ENCODE measurements at regions not wholly inside any gene's neighbourhood (a gene's known extent, or its start where the extent isn't known, plus 50 kb on each side); places are given as distances from the start of the nearest gene placed in this dataset.
"Not testable (repeated sequence)": the region's sequence is repeated elsewhere in the genome, so short reads cannot be mapped to it uniquely, and the experiment has no call there.

DNA sequence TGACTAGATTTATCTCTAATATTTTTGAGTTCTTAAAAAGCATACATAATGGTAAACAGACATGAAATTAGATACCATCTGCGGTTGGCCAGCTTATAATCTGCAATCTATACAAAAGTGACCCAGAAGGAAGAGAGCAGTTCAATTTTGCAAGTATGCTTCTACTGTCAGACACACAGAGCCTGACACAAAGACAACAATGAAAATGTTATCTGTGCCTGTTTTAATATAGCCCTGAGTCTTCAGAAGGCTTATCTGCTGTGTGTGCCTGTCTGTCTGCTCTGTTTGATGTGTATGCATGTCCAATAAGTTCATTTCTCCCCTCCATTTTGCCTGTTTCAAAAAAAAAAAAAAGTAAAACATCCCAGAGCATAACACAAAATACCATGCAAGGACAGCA, 73.3 kb upstream of the FHIP2A start:
- DNase-seq (ENCODE audit: low spot score in 2 of 2): no peak
- in situ Hi-C loops (cut with MboI; ENCODE audit: low sequenced_read_pairs): no loop called here
- H3K4me3 ChIP-seq: no peak overlapping the region

DNA sequence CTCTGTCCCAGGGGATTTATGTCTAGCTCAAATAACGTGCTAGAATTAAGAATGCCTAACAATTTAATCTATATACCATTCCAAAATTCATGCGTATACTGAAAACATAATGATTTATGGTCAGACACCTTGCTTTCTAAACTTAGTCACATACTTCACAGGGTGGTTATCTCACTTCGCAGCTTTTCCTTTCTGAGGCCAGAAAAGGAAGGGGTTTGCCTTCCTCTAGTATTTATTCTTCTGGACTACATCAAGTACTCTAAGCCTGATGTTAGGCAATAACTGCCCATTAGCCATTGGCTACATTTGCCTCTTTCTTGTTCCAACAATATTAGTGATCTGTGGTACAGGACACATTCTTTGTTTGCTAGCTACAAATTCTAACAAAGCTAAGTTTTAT, 72.6 kb upstream of the FHIP2A start:
- Histone ChIP-seq H3K27me3 (ENCODE audit: low read depth) (peaks cover 20% of the 10 kb centered on the region), H3K4me3 (no peak overlapping the region), H3K4me1 (no peaks in the 10 kb centered on the region), H3K36me3 (replicated peaks) (no peaks in the 10 kb centered on the region), H3K9me3 (no peaks in the 10 kb centered on the region)
- in situ Hi-C loops (cut with MboI; ENCODE audit: low sequenced_read_pairs): no loop called here
- no peak for DNase-seq (ENCODE audit: low spot score in 2 of 2)

More for the DNA sequence above, 73.3 kb upstream of the FHIP2A start:
- H3K36me3 ChIP-seq (replicated peaks): no peaks in the 10 kb centered on the region
- peaks cover 18% of the 10 kb centered on the region for H3K27me3 ChIP-seq (ENCODE audit: low read depth)
- H3K9me3 ChIP-seq: no peaks in the 10 kb centered on the region
- H3K4me1 ChIP-seq: no peaks in the 10 kb centered on the region

DNA sequence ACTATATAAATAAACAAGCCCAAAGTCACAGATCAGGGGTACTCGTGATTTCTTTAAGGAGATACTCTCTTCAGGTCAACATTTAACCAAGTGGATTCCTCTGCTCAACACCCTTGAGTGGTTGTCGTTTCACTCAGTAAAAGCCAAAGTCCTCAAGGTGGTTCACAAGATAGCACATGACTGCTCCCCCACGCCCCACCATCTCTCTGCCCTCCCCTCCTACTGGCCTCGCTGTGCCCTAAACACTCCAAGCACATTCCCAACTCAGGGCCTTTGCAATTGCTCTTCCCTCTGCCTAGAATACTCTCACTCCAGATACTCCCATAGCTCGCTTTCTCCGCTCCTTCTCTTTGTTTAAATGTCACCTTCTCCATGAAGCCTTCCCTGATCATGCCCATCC, 72.1 kb upstream of the FHIP2A start:
- peaks cover 21% of the 10 kb centered on the region for H3K27me3 ChIP-seq (ENCODE audit: low read depth)
- no peak overlapping the region for H3K4me3 ChIP-seq
- H3K4me1 ChIP-seq: no peaks in the 10 kb centered on the region
- no peak for DNase-seq (ENCODE audit: low spot score in 2 of 2)
- H3K36me3 ChIP-seq (replicated peaks): no peaks in the 10 kb centered on the region
- no peaks in the 10 kb centered on the region for H3K9me3 ChIP-seq
- in situ Hi-C loops (cut with MboI; ENCODE audit: low sequenced_read_pairs): no loop called here

GRCh38 chr10:114751856-114752255, 69.7 kb upstream of the FHIP2A start:
- no peaks in the 10 kb centered on the region for H3K36me3 ChIP-seq (replicated peaks)
- DNase-seq (ENCODE audit: low spot score in 2 of 2): no peak
- H3K9me3 ChIP-seq: no peaks in the 10 kb centered on the region
- H3K4me1 ChIP-seq: no peaks in the 10 kb centered on the region
- in situ Hi-C loops (cut with MboI; ENCODE audit: low sequenced_read_pairs): no loop called here
- no peak overlapping the region for H3K4me3 ChIP-seq
- peaks cover 21% of the 10 kb centered on the region for H3K27me3 ChIP-seq (ENCODE audit: low read depth)

GRCh38 chr10:114752570-114752969, 69.0 kb upstream of the FHIP2A start:
- H3K4me1 ChIP-seq; H3K36me3 ChIP-seq (replicated peaks); H3K4me3 ChIP-seq; DNase-seq (ENCODE audit: low spot score in 2 of 2); H3K9me3 ChIP-seq; in situ Hi-C loops (cut with MboI; ENCODE audit: low sequenced_read_pairs): not testable (repeated sequence)
- peaks cover 21% of the 10 kb centered on the region for H3K27me3 ChIP-seq (ENCODE audit: low read depth)

DNA sequence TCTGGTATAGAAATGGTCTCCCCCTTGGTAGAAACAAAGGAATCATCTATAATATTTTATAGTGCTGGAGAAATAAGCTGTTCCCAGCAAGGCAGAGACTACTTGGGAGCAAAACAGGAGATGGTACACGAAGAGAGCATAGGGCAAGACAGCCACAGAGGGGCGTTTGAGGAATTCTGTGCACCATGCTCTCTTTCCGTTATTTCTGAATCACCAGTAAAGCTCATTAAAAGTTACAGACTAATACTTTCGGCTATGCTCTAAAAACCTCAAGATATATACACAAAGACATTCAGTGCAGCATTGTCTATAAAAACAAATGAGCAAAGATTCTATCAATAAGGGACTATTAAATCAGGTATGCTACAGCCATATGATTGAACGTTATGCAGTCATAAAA, 68.5 kb upstream of the FHIP2A start:
- Histone ChIP-seq H3K9me3 (no peaks in the 10 kb centered on the region), H3K27me3 (ENCODE audit: low read depth) (peaks cover 23% of the 10 kb centered on the region), H3K36me3 (replicated peaks) (no peaks in the 10 kb centered on the region), H3K4me1 (no peaks in the 10 kb centered on the region), H3K4me3 (no peak overlapping the region)
- no peak for DNase-seq (ENCODE audit: low spot score in 2 of 2)
- in situ Hi-C loops (cut with MboI; ENCODE audit: low sequenced_read_pairs): no loop called here

DNA sequence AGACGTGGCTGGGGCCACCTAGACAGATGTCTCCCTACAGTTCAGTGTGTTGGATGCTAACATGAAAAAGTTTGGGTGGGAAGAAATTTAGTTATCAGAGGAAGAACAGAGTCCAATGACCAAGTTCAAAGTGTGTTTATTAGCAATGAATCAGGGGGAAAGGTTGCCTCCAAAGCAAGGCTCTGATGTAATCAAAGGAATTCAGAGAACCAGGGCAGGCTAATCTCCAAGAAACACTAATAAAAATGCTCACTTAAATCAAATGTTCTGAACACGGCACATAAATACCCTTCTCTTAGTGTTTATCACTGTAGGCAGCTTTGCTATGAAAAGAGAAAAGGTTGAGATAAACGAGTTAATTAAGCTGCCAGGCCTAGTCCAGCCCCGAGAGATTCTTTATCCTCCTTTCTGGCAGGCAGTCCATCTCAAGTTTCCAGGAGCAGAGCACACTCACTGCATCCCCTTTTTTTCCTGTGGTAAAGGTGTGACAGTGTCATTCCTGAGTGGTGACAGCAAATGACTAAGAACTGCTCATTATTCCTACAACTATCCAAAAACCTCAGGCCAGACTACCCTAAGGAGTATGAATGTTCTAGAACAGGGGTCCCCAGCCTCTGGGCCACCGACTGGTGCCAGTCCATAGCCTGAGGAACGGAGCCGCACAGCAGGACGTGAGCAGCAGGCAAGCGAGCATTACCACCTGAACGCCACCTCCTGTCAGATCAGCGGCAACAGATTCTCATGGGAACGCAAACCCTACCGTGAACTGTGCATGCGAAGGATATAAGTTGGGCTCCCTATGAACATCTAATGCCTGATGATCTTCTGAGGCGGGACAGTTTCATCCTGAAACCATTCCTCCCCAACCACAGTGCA, 66.9 kb upstream of the FHIP2A start:
- H3K4me3 ChIP-seq: no peak overlapping the region
- in situ Hi-C loops (cut with MboI; ENCODE audit: low sequenced_read_pairs): no loop called here
- no peak for DNase-seq (ENCODE audit: low spot score in 2 of 2)

DNA sequence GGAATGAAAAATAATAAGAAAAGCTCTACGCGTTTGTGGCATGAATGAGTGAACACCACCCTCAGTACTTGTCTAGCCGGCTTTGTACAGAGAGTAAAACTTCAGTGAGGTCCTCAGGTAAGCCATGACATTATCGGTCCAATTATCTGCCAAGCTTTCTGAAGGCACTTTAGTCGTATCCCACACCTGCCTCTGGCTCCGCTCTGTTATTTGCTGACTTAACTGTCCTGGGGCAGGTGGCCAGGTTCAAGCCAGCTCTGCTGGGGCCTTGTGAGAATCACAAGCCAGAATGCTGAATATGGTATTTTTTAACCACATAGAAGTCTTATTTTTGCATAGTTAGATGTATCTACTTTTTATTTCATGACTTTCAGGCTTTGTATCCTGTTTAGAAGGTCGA, 66.0 kb upstream of the FHIP2A start:
- Histone ChIP-seq H3K36me3 (replicated peaks) (no peaks in the 10 kb centered on the region), H3K9me3 (no peaks in the 10 kb centered on the region), H3K4me1 (no peaks in the 10 kb centered on the region), H3K4me3 (no peak overlapping the region), H3K27me3 (ENCODE audit: low read depth) (peaks cover 34% of the 10 kb centered on the region)
- in situ Hi-C loops (cut with MboI; ENCODE audit: low sequenced_read_pairs): no loop called here
- DNase-seq (ENCODE audit: low spot score in 2 of 2): no peak

More for the DNA sequence above, 66.9 kb upstream of the FHIP2A start:
- no peaks in the 10 kb centered on the region for H3K36me3 ChIP-seq (replicated peaks)
- H3K9me3 ChIP-seq: no peaks in the 10 kb centered on the region
- no peaks in the 10 kb centered on the region for H3K4me1 ChIP-seq
- H3K27me3 ChIP-seq (ENCODE audit: low read depth): peaks cover 32% of the 10 kb centered on the region

- no peaks in the 10 kb centered on the region for H3K36me3 ChIP-seq (replicated peaks)
- H3K27me3 ChIP-seq (ENCODE audit: low read depth): peaks cover 31% of the 10 kb centered on the region
- H3K4me1 ChIP-seq: no peaks in the 10 kb centered on the region
- no peak overlapping the region for H3K4me3 ChIP-seq
- in situ Hi-C loops (cut with MboI; ENCODE audit: low sequenced_read_pairs): no loop called here
- H3K9me3 ChIP-seq: no peaks in the 10 kb centered on the region
- DNase-seq (ENCODE audit: low spot score in 2 of 2): no peak
These were observed 63.2 kb upstream of the FHIP2A start for GRCh38 chr10:114758331-114758730.

GRCh38 chr10:114761205-114762193, 60.1 kb upstream of the FHIP2A start:
- peaks cover 51% of the 10 kb centered on the region for H3K27me3 ChIP-seq (ENCODE audit: low read depth)
- no peaks in the 10 kb centered on the region for H3K36me3 ChIP-seq (replicated peaks)
- in situ Hi-C loops (cut with MboI; ENCODE audit: low sequenced_read_pairs): no loop called here
- DNase-seq (ENCODE audit: low spot score in 2 of 2): no peak
- H3K4me3 ChIP-seq: no peak overlapping the region
- no peaks in the 10 kb centered on the region for H3K4me1 ChIP-seq
- H3K9me3 ChIP-seq: no peaks in the 10 kb centered on the region

GRCh38 chr10:114762811-114763210, 58.8 kb upstream of the FHIP2A start:
- Histone ChIP-seq H3K27me3 (ENCODE audit: low read depth) (peaks cover 64% of the 10 kb centered on the region), H3K36me3 (replicated peaks) (no peaks in the 10 kb centered on the region), H3K4me3 (no peak overlapping the region), H3K4me1 (no peaks in the 10 kb centered on the region), H3K9me3 (no peaks in the 10 kb centered on the region)
- in situ Hi-C loops (cut with MboI; ENCODE audit: low sequenced_read_pairs): no loop called here
- no peak for DNase-seq (ENCODE audit: low spot score in 2 of 2)

DNA sequence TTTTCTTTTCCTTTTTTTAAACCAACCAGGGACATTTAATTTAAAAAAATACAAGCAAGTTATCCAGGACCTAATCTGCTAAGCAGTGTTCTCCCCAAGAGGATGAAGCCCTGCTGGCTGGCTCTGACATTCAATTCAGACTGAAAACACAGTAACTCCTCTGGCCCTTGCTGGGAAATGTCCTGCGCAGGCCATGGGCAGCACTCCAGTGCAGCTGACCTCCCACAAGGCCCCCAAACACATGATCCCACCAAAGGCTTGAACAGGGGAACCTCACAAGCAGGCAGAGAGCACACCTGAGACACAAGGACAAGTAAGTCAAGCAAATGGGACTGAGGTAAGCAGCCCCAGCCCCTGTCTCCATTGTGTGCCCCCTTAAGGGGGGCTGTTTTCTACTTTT, 56.9 kb upstream of the FHIP2A start:
- in situ Hi-C loops (cut with MboI; ENCODE audit: low sequenced_read_pairs): no loop called here
- H3K4me3 ChIP-seq: no peak overlapping the region
- DNase-seq (ENCODE audit: low spot score in 2 of 2): no peak
- H3K4me1 ChIP-seq: no peaks in the 10 kb centered on the region
- no peaks in the 10 kb centered on the region for H3K36me3 ChIP-seq (replicated peaks)
- H3K9me3 ChIP-seq: no peaks in the 10 kb centered on the region
- peaks cover 62% of the 10 kb centered on the region for H3K27me3 ChIP-seq (ENCODE audit: low read depth)

- Histone ChIP-seq H3K4me3 (no peak overlapping the region), H3K9me3 (no peaks in the 10 kb centered on the region), H3K36me3 (replicated peaks) (no peaks in the 10 kb centered on the region), H3K4me1 (no peaks in the 10 kb centered on the region), H3K27me3 (ENCODE audit: low read depth) (peaks cover 69% of the 10 kb centered on the region)
- in situ Hi-C loops (cut with MboI; ENCODE audit: low sequenced_read_pairs): no loop called here
- no peak for DNase-seq (ENCODE audit: low spot score in 2 of 2)
These were observed 55.1 kb upstream of the FHIP2A start for GRCh38 chr10:114766470-114766869.

Measured in HAP-1 (cell line).